C4-2B (cell line): ENCODE measurements at regions not wholly inside any gene's neighbourhood (a gene's known extent, or its start where the extent isn't known, plus 50 kb on each side); places are given as distances from the start of the nearest gene placed in this dataset.
"Not testable (repeated sequence)": the region's sequence is repeated elsewhere in the genome, so short reads cannot be mapped to it uniquely, and the experiment has no call there.

Source experiments
- H3K27ac ChIP-seq: fragments of 450-650 bp; 2 replicates; pipeline ENCODE4 v1.5.1; 2017
- ZFX ChIP-seq: fragments of 450-650 bp; IDR thresholded peaks from 2 replicates; pipeline ENCODE4 v1.6.1; 2017
- TF ChIP-seq, protein P1 (sequence below): fragments of 450-650 bp; conservative IDR thresholded peaks from 2 replicates; pipeline ENCODE4 v1.5.1; 2017; ENCODE audit warnings: mild to moderate bottlenecking

DNA sequence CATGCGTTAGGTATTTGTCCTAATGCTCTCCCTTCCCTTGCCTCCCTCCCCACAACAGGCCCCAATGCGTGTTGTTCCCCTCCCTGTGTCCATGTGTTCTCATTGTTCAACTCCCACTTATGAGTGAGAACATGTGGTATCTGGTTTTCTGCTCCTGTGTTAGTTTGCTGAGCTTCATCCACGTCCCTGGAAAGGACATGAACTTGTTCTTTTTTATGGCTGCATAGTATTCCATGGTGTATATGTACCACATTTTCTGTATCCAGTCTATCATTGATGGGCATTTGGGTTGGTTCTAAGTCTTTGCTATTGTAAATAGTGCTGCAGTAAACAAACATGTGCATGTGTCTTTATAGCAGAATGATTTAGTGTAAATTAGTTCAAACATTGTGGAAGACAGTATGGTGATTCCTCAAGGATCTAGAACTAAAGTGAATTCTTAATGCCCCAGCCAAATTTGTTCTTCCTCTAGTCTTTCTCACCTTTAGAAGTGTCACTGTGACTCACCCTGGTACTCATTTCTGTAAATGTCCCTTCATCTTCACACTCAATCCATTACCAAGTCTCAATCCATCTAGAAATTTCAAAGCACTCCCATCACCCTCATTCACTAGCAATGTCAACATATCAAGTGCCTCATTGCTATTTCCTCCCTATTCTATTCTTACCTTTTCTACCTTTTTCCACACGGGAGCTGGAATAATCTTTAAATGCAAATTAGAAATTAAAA, 123.9 kb downstream of the MREG start:
- not testable (repeated sequence) for H3K27ac ChIP-seq

- no peak overlapping the region for H3K27ac ChIP-seq
- TF ChIP-seq, protein P1, sequence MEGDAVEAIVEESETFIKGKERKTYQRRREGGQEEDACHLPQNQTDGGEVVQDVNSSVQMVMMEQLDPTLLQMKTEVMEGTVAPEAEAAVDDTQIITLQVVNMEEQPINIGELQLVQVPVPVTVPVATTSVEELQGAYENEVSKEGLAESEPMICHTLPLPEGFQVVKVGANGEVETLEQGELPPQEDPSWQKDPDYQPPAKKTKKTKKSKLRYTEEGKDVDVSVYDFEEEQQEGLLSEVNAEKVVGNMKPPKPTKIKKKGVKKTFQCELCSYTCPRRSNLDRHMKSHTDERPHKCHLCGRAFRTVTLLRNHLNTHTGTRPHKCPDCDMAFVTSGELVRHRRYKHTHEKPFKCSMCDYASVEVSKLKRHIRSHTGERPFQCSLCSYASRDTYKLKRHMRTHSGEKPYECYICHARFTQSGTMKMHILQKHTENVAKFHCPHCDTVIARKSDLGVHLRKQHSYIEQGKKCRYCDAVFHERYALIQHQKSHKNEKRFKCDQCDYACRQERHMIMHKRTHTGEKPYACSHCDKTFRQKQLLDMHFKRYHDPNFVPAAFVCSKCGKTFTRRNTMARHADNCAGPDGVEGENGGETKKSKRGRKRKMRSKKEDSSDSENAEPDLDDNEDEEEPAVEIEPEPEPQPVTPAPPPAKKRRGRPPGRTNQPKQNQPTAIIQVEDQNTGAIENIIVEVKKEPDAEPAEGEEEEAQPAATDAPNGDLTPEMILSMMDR = no peak
- no peak for TF ChIP-seq ZFX
These were observed 124.7 kb downstream of the MREG start for GRCh38 chr2:215888680-215889079.

- H3K27ac ChIP-seq = no peak overlapping the region
- TF ChIP-seq, protein P1 = no peak
- TF ChIP-seq ZFX = no peak
These were observed 126.0 kb downstream of the MREG start for GRCh38 chr2:215887303-215887702.

DNA sequence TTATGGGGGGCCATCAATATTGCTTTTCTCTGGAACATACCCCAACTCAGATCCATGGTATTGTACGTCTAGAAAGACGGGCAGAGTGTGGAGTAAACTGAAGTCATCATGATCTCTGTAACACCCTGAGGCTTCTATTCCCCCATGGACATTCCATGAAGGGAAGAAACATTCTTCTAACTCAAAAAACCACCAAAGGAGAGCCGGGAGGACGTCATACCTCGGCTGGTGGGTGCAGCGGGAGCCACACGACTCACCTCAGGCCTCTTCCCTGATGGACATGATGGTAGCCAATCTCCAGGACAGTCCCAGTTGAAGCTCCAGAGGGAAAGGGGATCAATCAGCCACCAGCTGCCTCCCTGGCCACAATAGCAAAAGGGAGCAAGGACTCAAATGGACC, 127.3 kb downstream of the MREG start:
- H3K27ac ChIP-seq = no peak overlapping the region

DNA sequence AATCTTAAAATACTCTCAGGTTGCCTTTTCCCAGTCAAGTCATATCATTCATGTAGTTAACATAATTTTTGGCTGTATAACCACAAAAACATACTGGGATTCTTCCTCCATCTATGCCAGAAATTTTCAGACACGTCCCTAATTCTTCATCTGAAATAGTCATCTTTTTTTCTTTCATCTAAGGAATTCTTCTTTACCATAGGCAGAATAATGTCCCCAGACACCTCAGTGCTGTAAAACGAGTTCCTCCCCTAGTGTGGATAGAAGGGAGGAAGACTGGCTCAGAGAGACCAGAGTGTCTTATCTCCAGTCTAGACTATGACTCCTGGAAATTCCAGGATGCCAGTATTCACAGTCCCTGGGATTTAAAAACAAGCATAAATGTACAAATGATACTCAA, 127.8 kb downstream of the MREG start:
- TF ChIP-seq, protein P1 = no peak
- no peak for TF ChIP-seq ZFX
- no peak overlapping the region for H3K27ac ChIP-seq

More for the DNA sequence above, 127.3 kb downstream of the MREG start:
- TF ChIP-seq, protein P1 = no peak
- no peak for TF ChIP-seq ZFX

- TF ChIP-seq, protein P1 = no peak
- no peak for TF ChIP-seq ZFX
These were observed 128.8 kb downstream of the MREG start for GRCh38 chr2:215884451-215885087.

DNA sequence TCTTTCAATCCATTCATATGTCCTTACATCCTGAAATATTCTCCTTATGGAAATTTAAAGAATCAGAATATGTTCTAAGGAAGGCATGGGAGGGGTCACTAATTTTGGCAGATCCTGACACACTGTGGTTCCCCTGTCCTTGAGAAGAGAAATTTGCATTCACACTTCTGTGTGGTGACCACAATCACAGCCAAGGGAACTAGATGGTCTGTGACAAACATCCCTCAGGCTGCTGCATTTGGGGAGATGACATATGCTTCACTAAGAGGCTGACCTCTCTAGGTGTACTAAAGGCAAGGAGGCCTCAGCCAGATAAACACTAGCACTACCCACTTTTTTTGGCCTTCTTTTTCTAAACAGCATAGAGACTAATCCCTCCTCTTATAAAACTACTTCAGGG, 129.6 kb downstream of the MREG start:
- no peak overlapping the region for H3K27ac ChIP-seq
- no peak for TF ChIP-seq ZFX
- TF ChIP-seq, protein P1 = no peak

More at GRCh38 chr2:215884451-215885087, 128.8 kb downstream of the MREG start:
- H3K27ac ChIP-seq = no peak overlapping the region

- TF ChIP-seq, protein P1 = no peak
- no peak for TF ChIP-seq ZFX
These were observed 130.7 kb downstream of the MREG start for GRCh38 chr2:215882689-215883088.

More at GRCh38 chr2:215882689-215883088, 130.7 kb downstream of the MREG start:
- H3K27ac ChIP-seq = no peak overlapping the region
